OCI-LY1 (cell line): ENCODE measurements at regions not wholly inside any gene's neighbourhood (a gene's known extent, or its start where the extent isn't known, plus 50 kb on each side); places are given as distances from the start of the nearest gene placed in this dataset.

Experiments used
- H2AFZ ChIP-seq: fragments of 200-600 bp; sonication (generic), shearing (Covaris generic); 2 replicates; pipeline ENCODE4 v1.6.0; 2014; ENCODE audit warnings: antibody characterized with exemption, mild to moderate bottlenecking, low read length
- H3F3A ChIP-seq: fragments of 200-600 bp; sonication (generic), shearing (Covaris generic); 2 replicates; pipeline ENCODE4 v1.6.0; 2014; ENCODE audit warnings: mild to moderate bottlenecking, antibody characterized with exemption, low read length, moderate library complexity; ENCODE audit not compliant: insufficient read depth
- H3K27ac ChIP-seq: fragments of 200-600 bp; sonication (generic); 2 replicates; pipeline ENCODE4 v1.5.1; 2014; ENCODE audit warnings: low read length, mixed run types, mild to moderate bottlenecking, low read depth; ENCODE audit not compliant: poor library complexity, severe bottlenecking
- H3K27me3 ChIP-seq: fragments of 200-600 bp; sonication (generic); 2 replicates; pipeline ENCODE4 v1.6.0; 2014; ENCODE audit warnings: antibody characterized with exemption, mild to moderate bottlenecking, low read length, moderate library complexity; ENCODE audit not compliant: insufficient read depth
- H3K36me3 ChIP-seq: fragments of 200-600 bp; sonication (generic); 2 replicates; pipeline ENCODE4 v1.6.1; 2014; ENCODE audit warnings: mild to moderate bottlenecking, antibody characterized with exemption, low read length, moderate library complexity, mixed read lengths; ENCODE audit not compliant: insufficient read depth
- H3K4me1 ChIP-seq: fragments of 200-600 bp; sonication (generic); 2 replicates; pipeline ENCODE4 v1.5.1; 2014; ENCODE audit warnings: mild to moderate bottlenecking, low read length, moderate library complexity; ENCODE audit not compliant: insufficient read depth, severe bottlenecking
- H3K4me2 ChIP-seq: fragments of 200-600 bp; sonication (generic), shearing (Covaris generic); 2 replicates; pipeline ENCODE4 v1.6.1; 2014; ENCODE audit warnings: low read length
- H3K4me3 ChIP-seq: fragments of 200-600 bp; sonication (generic); 2 replicates; pipeline ENCODE4 v1.5.1; 2014; ENCODE audit warnings: low read length, low read depth, mild to moderate bottlenecking, mixed read lengths; ENCODE audit not compliant: poor library complexity, severe bottlenecking
- H3K79me2 ChIP-seq: fragments of 200-600 bp; shearing (Covaris generic); 2 replicates; pipeline ENCODE4 v1.6.1; 2016; ENCODE audit warnings: mixed run types, low read length, mixed read lengths; ENCODE audit not compliant: insufficient read depth
- H3K9ac ChIP-seq: fragments of 200-600 bp; sonication (generic), shearing (Covaris generic); 2 replicates; pipeline ENCODE4 v1.6.1; 2014; ENCODE audit warnings: mild to moderate bottlenecking, low read length, mixed read lengths
- H3K9me2 ChIP-seq: fragments of 200-600 bp; sonication (generic), shearing (Covaris generic); 2 replicates; pipeline ENCODE4 v1.6.1; 2014; ENCODE audit warnings: low read depth, mild to moderate bottlenecking, low read length, mixed read lengths
- H3K9me3 ChIP-seq: fragments of 200-600 bp; shearing (Covaris generic); 2 replicates; pipeline ENCODE4 v1.6.1; 2014; ENCODE audit warnings: low read length, mixed read lengths
- H4K20me1 ChIP-seq: fragments of 200-600 bp; sonication (generic), shearing (Covaris generic); 2 replicates; pipeline ENCODE4 v1.6.0; 2016; ENCODE audit warnings: mild to moderate bottlenecking, low read length; ENCODE audit not compliant: insufficient read depth
- EZH2 ChIP-seq: fragments of 200-600 bp; sonication (generic), shearing (Covaris generic); IDR thresholded peaks from 2 replicates; pipeline ENCODE4 v1.8.0; 2017; ENCODE audit warnings: borderline replicate concordance, mixed run types, mild to moderate bottlenecking, antibody characterized with exemption, low read length, moderate library complexity, mixed read lengths
- TF ChIP-seq, protein P1 (sequence below): fragments of 200-600 bp; sonication (generic), shearing (Covaris generic); IDR thresholded peaks from 2 replicates; pipeline ENCODE4 v1.5.1; 2017; ENCODE audit warnings: mild to moderate bottlenecking, antibody characterized with exemption, low read length, moderate library complexity, mixed read lengths

DNA sequence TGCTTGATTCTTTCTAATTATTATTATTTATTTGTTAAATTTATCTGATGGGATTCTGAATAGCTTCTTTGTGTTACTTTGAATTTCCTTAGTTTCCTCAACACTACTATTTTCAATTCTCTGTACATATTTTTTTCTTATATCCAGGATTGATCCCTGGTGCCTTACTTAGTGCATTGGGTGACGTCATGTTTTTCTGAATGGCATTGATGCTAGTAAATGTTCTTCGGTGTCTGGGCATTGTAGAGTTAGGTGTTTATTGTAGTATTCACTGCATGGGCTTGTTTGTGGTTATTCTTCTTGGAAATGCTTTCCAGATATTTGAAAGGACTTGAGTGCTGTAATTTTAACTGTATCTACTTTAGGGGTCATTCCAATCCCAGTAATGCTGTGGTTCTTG is 938.1 kb downstream of the FAM133A start:
- Histone ChIP-seq H2AFZ (no peak overlapping the region), H3K27me3 (no peaks in the 10 kb centered on the region), H3K9ac (no peak overlapping the region), H3K4me3 (no peak overlapping the region), H3K9me2 (no peaks in the 10 kb centered on the region), H3K79me2 (no peaks in the 10 kb centered on the region), H3K4me1 (no peaks in the 10 kb centered on the region), H3K9me3 (no peaks in the 10 kb centered on the region), H4K20me1 (no peaks in the 10 kb centered on the region), H3K36me3 (no peaks in the 10 kb centered on the region), H3K27ac (no peak overlapping the region), H3K4me2 (no peak overlapping the region), H3F3A (no peaks in the 10 kb centered on the region)
- TF ChIP-seq EZH2 = no peak

GRCh38 chrX:94633237-94633636 is 959.2 kb downstream of the FAM133A start:
- no peaks in the 10 kb centered on the region for H3K9me3 ChIP-seq
- H3K27ac ChIP-seq = no peak overlapping the region
- H3K27me3 ChIP-seq = no peaks in the 10 kb centered on the region
- H3K9ac ChIP-seq = no peak overlapping the region
- H2AFZ ChIP-seq = no peak overlapping the region
- no peak overlapping the region for H3K4me3 ChIP-seq
- H3F3A ChIP-seq = no peaks in the 10 kb centered on the region
- no peaks in the 10 kb centered on the region for H3K9me2 ChIP-seq
- no peaks in the 10 kb centered on the region for H3K4me1 ChIP-seq
- no peaks in the 10 kb centered on the region for H3K79me2 ChIP-seq
- no peaks in the 10 kb centered on the region for H3K36me3 ChIP-seq
- no peak overlapping the region for H3K4me2 ChIP-seq
- no peaks in the 10 kb centered on the region for H4K20me1 ChIP-seq
- no peak for TF ChIP-seq EZH2
- TF ChIP-seq, protein P1, sequence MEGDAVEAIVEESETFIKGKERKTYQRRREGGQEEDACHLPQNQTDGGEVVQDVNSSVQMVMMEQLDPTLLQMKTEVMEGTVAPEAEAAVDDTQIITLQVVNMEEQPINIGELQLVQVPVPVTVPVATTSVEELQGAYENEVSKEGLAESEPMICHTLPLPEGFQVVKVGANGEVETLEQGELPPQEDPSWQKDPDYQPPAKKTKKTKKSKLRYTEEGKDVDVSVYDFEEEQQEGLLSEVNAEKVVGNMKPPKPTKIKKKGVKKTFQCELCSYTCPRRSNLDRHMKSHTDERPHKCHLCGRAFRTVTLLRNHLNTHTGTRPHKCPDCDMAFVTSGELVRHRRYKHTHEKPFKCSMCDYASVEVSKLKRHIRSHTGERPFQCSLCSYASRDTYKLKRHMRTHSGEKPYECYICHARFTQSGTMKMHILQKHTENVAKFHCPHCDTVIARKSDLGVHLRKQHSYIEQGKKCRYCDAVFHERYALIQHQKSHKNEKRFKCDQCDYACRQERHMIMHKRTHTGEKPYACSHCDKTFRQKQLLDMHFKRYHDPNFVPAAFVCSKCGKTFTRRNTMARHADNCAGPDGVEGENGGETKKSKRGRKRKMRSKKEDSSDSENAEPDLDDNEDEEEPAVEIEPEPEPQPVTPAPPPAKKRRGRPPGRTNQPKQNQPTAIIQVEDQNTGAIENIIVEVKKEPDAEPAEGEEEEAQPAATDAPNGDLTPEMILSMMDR = no peak

DNA sequence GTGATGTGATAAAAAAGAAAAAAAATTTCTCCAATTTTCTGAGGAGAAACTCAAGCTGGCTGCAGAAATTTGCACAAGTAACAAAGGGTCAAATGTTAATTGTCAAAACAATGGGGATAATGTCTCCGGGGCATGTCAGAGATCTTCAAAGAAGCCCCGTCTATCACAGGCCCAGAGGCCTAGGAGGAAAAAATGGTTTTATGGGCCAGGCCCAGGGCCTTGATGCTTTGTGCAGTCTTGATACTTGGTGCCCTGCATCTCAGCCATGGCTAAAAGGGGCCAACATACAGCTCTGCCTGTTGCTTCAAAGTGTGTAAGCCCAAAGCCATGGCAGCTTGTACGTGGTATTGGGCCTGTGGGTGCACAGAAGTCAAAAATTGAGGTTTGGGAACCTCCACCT is 961.0 kb downstream of the FAM133A start:
- Histone ChIP-seq H3K27me3 (no peaks in the 10 kb centered on the region), H3F3A (no peaks in the 10 kb centered on the region), H3K9me2 (no peaks in the 10 kb centered on the region), H3K36me3 (no peaks in the 10 kb centered on the region), H3K4me3 (no peak overlapping the region), H3K4me2 (no peak overlapping the region), H3K4me1 (no peaks in the 10 kb centered on the region), H3K9ac (no peak overlapping the region), H3K79me2 (no peaks in the 10 kb centered on the region), H4K20me1 (no peaks in the 10 kb centered on the region), H3K27ac (no peak overlapping the region), H2AFZ (no peak overlapping the region), H3K9me3 (no peaks in the 10 kb centered on the region)
- TF ChIP-seq EZH2 = no peak
- TF ChIP-seq, protein P1 = no peak

GRCh38 chrX:94645726-94646125 is 971.7 kb downstream of the FAM133A start:
- Histone ChIP-seq H3F3A (no peaks in the 10 kb centered on the region), H3K9me2 (no peaks in the 10 kb centered on the region), H4K20me1 (no peaks in the 10 kb centered on the region), H3K27ac (no peak overlapping the region), H3K27me3 (no peaks in the 10 kb centered on the region), H3K4me2 (no peak overlapping the region), H3K4me1 (no peaks in the 10 kb centered on the region), H3K36me3 (no peaks in the 10 kb centered on the region), H3K4me3 (no peak overlapping the region), H3K79me2 (no peaks in the 10 kb centered on the region), H3K9me3 (no peaks in the 10 kb centered on the region), H3K9ac (no peak overlapping the region), H2AFZ (no peak overlapping the region)
- TF ChIP-seq EZH2 = no peak
- TF ChIP-seq, protein P1 = no peak
